Stimulated activated CD4-positive, alpha-beta T cell treated with anti-CD3 and anti-CD28 coated beads, Interleukin-4, amount 100 ng/mL, for 48 hours (primary cell): ENCODE measurements at regions not wholly inside any gene's neighbourhood (a gene's known extent, or its start where the extent isn't known, plus 50 kb on each side); places are given as distances from the start of the nearest gene placed in this dataset.
"Not testable (repeated sequence)": the region's sequence is repeated elsewhere in the genome, so short reads cannot be mapped to it uniquely, and the experiment has no call there.

Experiments
- DNase-seq, 2 donors: peaks; one replicate each; pipeline ENCODE4 v3.0.0-alpha.2; 2020; ENCODE audit warnings: low read depth in 2 of 2

DNA sequence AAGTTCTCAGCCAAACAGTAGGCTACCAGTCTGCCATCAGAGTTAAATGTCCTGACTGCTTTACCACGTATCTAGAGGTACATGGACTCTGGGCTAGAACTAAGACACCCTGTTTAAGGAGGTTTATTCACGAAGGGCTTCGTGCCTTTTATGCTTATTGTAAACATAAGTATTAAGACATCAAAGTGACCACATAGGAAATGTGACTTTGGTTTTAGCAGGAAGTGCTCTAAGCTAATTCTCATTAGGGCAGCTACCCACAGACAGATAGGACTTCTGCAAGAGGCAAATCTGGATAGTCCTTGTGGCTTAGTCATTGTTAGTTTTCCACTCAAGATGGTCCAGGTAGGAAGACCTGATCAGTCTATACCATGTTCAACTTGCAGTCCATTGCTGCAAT is 233.3 kb upstream of the MGAT5 start:
- no peak for DNase-seq

DNA sequence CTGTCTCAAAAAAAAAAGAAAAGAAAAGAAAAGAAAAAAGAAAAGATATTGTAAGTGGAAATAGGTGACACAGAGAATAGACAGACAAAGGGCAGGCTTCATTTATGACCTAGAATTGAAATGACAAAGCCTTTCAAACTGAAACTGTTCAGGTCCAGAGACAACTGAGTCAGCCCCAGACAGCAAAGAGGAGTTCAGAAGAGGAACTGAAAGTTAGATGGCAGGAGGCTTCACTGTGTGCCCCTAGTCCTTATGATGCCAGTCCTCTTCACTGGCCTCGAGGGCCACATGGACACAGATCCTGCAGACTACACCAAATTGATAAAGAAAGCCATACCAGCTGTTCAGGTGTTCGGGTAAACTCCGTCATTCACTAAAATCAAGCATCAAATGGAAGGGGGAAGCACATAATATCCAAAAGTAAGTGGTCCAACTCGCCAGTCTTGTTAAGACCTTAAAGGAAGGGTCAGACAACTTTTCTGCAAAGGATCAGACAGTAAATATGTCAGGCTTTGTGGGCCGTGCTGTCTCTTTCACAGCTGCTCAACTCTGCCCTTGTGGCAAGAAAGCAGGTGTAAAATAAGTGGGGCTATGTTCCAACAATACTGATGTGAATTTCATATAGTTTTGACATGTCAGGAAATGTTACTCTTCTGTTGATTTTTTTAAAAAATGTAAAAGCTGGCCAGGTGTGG is 231.9 kb upstream of the MGAT5 start:
- no peak for DNase-seq

DNA sequence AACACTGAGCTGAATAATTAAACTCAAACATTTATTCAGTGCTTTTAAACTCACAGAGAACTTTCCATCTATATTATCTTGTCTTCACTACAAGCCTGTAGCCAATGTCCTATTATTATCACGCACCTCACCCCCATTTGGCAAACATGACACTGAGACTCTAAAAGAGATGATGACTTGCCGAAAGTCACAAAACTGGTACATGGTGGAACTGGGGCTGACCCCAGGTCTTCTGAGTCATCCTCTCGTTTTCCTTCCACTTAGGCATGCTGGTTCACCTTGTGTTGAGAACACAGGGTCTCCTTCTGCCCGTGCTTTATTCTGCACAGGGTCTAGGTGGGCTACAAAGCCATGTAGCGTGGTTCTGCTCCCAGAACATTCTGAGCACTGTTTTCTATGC is 230.0 kb upstream of the MGAT5 start:
- DNase-seq = no peak

- DNase-seq = no peak
Measured at GRCh38 chr2:134027980-134028379, 225.9 kb upstream of the MGAT5 start.

DNA sequence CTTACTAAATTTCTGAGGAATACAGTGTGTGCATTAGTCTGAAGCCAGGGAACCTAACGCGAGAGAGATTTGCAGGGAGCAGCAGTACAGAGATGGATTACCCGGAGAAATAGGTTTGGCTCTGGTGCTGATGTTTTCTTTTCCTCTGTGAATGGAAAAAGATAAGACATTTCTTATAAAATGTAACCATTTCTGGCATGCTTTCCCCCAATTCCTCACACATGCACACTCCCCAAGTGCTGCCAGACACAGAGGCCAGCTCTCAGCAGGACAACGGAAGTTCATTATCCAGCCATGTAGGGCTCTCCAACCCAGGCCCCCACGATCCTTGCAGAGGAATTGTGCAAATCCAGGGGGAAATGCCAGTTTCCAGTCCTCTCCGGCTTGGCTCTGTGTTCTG is 224.5 kb upstream of the MGAT5 start:
- no peak for DNase-seq

GRCh38 chr2:134031539-134031938 is 222.3 kb upstream of the MGAT5 start:
- DNase-seq = no peak

DNA sequence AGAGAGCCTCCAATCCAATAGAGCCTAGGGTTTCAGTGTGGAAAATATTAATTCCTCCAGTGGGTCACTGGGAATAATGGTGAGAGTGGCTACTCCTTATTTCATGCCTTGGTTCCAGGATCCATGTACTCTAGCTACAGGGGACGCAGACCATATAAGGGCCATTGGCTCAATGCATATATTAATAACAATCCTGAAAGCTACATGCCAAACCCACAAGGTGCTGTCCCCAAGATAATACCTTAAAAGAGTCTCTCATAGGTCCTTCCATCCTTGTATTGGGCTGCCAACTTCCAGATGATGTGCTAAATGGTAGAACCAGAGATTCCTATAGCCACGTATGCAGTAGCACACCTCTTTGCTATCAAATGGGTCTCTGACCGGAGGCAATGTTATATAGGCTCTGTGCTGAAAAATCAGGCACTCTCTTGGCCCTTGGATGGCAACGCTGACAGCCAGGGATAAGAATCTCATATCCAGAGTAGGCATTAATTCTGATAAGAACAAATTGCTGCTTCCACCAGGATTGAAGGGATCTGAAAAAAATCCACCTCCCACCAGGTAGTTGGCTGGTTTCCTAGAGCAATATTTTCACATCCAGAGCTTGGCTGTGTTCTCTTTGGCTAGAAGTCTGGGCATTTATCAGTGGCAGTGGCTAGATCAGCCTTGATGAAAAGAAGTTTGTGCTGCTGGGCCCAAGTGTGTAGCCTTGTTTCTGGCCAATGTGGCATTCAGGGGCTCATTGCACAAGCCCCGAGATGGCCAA is 218.1 kb upstream of the MGAT5 start:
- no peak for DNase-seq

DNA sequence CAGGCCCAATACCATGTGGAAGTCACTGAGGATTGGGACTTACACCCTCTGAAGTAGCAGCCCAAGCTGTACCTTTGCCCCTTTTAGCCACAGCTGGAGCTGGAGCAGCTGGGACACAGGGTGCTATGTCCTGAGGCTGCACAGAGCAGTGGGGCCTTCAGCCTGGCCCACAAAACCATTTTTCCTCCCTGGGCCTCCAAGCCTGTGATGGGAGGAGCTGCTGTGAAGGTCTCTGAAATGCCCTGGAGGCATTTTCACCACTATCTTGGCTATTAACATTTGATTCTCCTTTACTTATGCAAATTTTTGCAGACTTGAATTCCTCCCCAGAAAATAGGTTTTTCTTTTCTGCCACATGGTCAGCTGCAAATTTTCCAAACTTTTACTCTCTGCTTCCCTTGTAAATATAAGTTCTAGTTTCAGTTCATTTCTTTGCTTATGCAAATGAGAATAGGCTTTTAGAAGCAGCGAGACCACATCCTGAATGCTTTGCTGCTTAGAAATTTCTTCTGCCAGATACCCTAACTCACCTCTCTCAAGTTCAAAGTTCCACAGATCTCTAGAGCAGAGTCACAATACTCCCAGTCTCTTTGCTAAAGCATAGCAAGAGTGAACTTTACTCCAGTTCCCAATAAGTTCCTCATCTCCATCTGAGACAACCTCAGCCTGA is 213.8 kb upstream of the MGAT5 start:
- DNase-seq = no peak

DNA sequence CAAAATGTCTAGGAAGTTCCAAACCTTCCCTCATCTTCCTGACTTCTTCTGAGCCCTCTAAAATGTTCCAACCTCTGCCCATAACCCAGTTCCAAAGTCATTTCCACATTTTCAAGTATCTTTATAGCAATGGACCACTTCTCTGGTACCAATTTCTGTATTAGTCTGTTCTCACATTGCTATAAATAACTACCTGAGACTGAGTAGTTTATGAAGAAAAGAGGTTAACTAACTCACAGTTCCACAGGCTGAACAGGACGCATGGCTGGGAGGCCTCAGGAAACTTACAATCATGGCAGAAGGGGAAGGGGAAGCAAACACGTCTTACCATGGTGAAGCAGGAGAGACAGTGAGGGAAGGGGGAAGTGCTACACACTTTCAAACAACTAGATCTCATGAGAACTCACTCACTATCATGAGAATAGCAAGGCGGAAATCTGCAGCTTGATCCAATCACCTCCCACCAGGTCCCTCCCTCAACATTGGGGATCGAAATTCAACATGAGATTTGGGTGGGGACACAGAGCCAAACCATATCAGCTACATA is 213.2 kb upstream of the MGAT5 start:
- not testable (repeated sequence) for DNase-seq

DNA sequence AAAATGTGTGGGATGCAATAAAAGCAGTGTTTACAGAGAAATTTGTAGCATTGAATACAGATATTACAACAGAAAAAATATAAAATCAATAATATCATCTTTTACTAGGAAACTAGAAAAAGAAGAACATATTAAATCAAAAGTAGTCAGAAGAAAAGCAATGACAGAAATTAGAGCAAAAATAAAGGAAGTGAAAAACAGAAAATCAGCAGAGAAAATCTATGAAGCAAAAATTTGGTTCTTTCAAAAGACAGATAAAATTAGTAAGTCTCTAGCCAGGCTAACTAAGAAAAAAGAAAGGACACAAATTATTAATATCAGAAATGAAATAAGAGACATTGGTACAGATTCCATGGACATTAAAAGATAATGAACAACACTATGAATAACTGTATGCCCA is 212.0 kb upstream of the MGAT5 start:
- no peak for DNase-seq

GRCh38 chr2:134043028-134043427 is 210.8 kb upstream of the MGAT5 start:
- DNase-seq = not testable (repeated sequence)

DNA sequence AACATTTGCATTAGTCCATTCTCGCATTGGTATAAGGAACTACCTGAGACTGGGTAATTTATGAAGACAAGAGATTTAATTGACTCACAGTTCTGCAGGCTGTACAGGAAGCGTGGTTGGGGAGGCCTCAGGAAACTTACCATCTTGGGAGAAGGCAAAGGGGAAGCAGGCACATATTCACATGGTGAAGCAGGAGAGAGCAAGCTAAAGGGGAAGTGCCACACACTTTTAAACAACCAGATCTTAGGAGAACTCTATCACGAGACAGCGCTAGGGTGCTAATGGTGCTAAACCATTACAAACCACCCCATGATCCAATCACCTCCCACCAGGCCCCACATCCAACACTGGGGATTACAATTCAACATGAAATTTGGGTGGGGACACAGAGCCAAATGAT is 201.7 kb upstream of the MGAT5 start:
- DNase-seq = no peak

GRCh38 chr2:134056173-134056572 is 197.7 kb upstream of the MGAT5 start:
- DNase-seq = no peak

DNA sequence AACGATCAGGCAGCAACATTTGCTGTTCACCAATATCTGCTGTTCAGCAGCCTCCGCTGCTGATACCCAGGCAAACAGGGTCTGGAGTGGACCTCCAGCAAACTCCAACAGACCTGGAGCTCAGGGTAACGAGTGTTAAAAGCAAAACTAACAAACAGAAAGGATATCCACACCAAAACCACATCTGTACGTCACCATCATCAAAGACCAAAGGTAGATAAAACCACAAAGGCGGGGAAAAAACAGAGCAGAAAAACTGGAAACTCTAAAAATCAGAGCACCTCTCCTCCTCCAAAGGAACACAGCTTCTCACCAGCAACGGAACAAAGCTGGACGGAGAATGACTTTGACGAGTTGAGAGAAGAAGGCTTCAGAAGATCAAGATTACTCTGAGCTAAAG is 192.8 kb upstream of the MGAT5 start:
- DNase-seq = not testable (repeated sequence)

DNA sequence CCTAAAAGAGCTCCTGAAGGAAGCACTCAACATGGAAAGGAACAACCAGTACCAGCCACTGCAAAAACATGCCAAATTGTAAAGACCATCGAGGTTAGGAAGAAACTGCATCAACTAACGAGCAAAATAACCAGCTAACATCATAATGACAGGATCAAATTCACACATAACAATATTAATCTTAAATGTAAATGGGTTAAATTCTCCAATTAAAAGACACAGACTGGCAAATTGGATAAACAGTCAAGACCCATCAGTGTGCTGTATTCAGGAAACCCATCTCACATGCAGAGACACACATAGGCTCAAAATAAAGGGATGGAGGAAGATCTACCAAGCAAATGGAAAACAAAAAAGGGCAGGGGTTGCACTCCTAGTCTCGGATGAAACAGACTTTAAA is 191.6 kb upstream of the MGAT5 start:
- not testable (repeated sequence) for DNase-seq

- not testable (repeated sequence) for DNase-seq
Measured at GRCh38 chr2:134063916-134064315, 190.0 kb upstream of the MGAT5 start.

DNA sequence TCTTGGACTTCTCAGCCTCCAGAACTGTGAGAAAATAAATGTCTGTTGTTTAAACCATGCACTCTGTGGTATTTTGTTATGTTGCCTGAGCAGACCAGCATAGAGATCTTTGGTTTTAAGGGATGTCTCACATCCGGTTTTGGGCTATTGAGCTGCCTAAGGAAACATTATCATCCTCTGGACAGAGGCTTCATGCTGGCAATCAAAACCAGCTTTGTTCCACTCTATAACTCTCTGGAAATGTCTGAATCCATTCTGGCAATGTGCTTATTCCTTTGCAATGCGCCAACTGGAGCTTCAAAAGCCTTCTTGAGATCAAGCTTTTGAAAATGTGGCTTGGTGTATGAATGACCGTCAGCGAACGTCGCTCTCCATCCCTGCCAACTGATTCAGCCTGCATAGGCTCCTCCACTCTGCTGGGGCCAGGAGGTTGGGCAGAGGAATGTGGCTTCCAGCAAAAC is 183.6 kb upstream of the MGAT5 start:
- DNase-seq = no peak

GRCh38 chr2:134072341-134072740 is 181.5 kb upstream of the MGAT5 start:
- DNase-seq = no peak

DNA sequence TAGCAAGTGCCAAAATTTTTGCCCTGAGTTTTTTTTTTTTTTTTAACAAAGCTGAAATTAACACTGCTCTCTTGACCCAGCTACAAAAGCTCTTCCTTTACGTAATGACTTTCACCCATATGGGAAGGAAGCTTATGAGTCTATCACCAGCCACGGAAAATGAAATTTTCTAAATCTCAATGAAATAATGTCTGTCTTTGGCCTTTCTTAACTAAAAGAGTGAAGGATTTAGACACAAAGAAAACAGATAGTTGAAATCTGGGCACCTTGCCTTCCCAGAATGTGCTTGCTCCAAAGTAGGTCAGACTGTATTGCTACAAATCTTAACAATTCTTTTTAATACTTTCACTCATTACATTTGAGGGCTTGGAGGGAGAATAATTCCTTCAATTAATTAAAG is 180.8 kb upstream of the MGAT5 start:
- DNase-seq = no peak

- no peak for DNase-seq
Measured at GRCh38 chr2:134074619-134075018, 179.3 kb upstream of the MGAT5 start.

DNA sequence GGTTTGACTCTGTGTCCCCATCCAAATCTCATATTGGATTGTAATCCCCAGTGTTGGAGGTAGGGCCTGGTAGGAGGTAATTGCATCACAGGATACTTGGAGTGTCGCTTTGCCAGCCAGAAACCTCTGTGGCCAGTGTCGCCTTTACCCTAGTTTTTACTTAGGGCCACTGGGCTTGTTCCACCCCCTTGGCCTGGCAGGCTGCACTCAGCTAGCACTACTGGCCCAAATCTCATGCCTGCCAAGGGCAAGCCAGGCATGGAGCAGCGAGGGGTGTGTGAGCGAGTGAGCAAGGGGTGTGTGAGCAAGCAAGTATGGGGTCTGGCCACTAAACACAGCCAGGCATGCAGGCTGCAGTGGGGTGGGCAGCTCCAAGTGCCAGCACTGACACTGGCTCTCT is 178.7 kb upstream of the MGAT5 start:
- DNase-seq = no peak

DNA sequence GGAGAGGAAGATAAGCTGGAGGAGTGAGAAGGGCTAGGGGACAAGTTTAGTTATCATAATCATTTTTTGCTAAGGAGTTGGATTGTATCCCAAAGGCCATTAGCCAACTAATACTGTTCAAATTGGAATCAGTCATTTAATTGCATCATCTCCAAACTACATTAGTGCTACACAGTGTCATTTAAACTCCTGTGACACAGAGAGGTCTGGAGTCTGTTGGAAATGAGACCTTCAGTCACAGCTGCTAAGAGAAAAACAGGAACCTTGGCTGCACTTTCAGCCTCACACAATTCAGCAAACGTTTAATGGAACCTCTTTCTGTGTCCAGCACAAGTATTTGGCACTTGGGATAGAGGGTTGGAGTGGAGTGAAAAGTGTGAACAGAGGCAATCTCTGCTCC is 175.5 kb upstream of the MGAT5 start:
- DNase-seq = no peak

- DNase-seq = no peak
Measured at GRCh38 chr2:134079373-134079772, 174.5 kb upstream of the MGAT5 start.
